Muscle layer of duodenum (tissue), 2 donors: ENCODE measurements at regions not wholly inside any gene's neighbourhood (a gene's known extent, or its start where the extent isn't known, plus 50 kb on each side); places are given as distances from the start of the nearest gene placed in this dataset.

ENCODE experiments used
- H3K27ac ChIP-seq: one replicate; pipeline ENCODE4 v1.7.0; 2013; ENCODE audit warnings: mild to moderate bottlenecking, low read length
- H3K27me3 ChIP-seq: one replicate; pipeline ENCODE4 v1.7.0; 2013; ENCODE audit warnings: low read depth, mild to moderate bottlenecking, control low read depth, low read length
- H3K36me3 ChIP-seq, 2 donors: one replicate each; pipeline ENCODE4 v1.7.0; 2013; ENCODE audit warnings: low read length in 2 of 2, control low read depth in 1 of 2, mild to moderate bottlenecking in 1 of 2; ENCODE audit not compliant: insufficient read depth in 2 of 2, control insufficient read depth in 1 of 2
- H3K4me1 ChIP-seq, 2 donors: one replicate each; pipeline ENCODE4 v1.7.0; 2013; ENCODE audit warnings: low read length in 2 of 2, mild to moderate bottlenecking in 2 of 2, control low read depth in 1 of 2, moderate library complexity in 1 of 2; ENCODE audit not compliant: insufficient read depth in 2 of 2, control insufficient read depth in 1 of 2
- H3K4me3 ChIP-seq, 2 donors: one replicate each; pipeline ENCODE4 v1.7.0; 2013; ENCODE audit warnings: low read length in 2 of 2, low read depth in 1 of 2, mild to moderate bottlenecking in 1 of 2
- H3K9me3 ChIP-seq, 2 donors: one replicate each; pipeline ENCODE4 v1.7.0; 2013; ENCODE audit warnings: low read length in 2 of 2, control low read depth in 1 of 2, mild to moderate bottlenecking in 1 of 2; ENCODE audit not compliant: control insufficient read depth in 1 of 2
- donor health status: healthy.

- no peaks in the 10 kb centered on the region for H3K4me1 ChIP-seq
- no peak overlapping the region for H3K27ac ChIP-seq
- H3K9me3 ChIP-seq, result no peaks in the 10 kb centered on the region
- H3K36me3 ChIP-seq, result no peaks in the 10 kb centered on the region
- H3K27me3 ChIP-seq, result no peaks in the 10 kb centered on the region
- no peak overlapping the region for H3K4me3 ChIP-seq
Measured at GRCh38 chr10:121089434-121089833, 238.3 kb downstream of the WDR11 start.

- no peaks in the 10 kb centered on the region for H3K4me1 ChIP-seq
- no peak overlapping the region for H3K4me3 ChIP-seq
- no peaks in the 10 kb centered on the region for H3K27me3 ChIP-seq
- no peaks in the 10 kb centered on the region for H3K9me3 ChIP-seq
- H3K36me3 ChIP-seq, result no peaks in the 10 kb centered on the region
- H3K27ac ChIP-seq, result no peak overlapping the region
Measured at GRCh38 chr10:121091961-121092719, 241.0 kb downstream of the WDR11 start.

DNA sequence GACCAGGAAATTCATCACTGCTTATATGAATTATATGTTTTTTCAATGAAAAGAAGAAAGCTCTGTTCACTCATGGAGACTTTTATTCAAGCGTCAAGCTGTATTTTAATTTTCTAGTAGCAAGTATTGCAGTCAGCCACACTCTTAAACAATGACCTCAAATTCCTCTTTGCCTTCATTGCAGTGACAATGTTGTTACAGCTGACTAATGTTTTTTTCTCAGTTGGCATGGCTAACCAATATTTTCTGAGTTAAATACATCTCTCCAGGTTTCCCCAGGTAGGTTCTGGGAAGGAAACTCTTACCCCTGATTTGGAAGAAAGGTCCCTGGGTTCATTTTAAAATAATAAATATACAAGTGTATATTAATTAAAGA lies 241.5 kb downstream of the WDR11 start:
- no peak overlapping the region for H3K27ac ChIP-seq
- H3K9me3 ChIP-seq, result no peaks in the 10 kb centered on the region
- H3K4me1 ChIP-seq, result no peaks in the 10 kb centered on the region
- no peaks in the 10 kb centered on the region for H3K27me3 ChIP-seq
- H3K36me3 ChIP-seq, result no peaks in the 10 kb centered on the region
- no peak overlapping the region for H3K4me3 ChIP-seq

DNA sequence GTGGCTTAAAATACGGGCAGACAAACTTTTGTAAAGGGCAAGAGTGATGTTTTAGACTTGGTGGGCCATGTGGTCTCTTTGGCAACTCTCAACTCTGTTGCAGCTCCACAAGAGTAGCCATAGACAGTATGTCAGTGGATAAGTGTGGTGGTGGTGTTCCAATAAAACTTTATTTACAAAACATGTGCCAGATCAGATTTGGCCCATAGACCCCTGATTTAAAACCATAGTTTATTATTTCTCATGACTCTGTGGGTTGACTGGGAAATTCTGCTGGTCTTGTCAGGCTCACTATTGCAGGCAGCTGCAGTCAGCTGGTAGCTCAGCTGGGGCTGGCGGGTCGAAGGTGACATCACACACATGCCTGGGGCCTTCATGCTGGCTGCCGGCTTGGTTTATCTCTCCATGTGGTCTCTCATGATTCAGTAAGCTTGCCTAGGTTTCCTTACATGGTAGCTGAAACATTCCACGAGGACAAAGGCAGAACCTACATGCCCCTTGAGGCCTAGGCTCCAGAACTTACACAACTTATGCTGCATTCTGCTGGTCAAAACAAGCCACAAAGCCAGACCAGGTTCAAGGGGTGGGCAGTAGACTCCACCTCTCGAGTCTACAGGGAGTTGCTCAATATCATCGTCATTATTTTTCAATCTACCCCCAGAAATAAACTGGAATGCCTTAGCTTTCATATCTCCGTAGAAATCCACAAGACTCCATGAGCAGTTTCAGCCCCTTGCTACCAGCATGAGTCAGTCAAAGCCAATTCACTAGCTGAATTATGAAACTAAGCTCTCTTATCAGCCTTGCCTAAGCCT lies 245.7 kb downstream of the WDR11 start:
- no peaks in the 10 kb centered on the region for H3K27me3 ChIP-seq
- H3K9me3 ChIP-seq, result no peaks in the 10 kb centered on the region
- no peaks in the 10 kb centered on the region for H3K36me3 ChIP-seq
- H3K4me1 ChIP-seq, result peaks cover 0 to 8% of the 10 kb centered on the region in 2 donors
- no peak overlapping the region for H3K27ac ChIP-seq
- no peak overlapping the region for H3K4me3 ChIP-seq

DNA sequence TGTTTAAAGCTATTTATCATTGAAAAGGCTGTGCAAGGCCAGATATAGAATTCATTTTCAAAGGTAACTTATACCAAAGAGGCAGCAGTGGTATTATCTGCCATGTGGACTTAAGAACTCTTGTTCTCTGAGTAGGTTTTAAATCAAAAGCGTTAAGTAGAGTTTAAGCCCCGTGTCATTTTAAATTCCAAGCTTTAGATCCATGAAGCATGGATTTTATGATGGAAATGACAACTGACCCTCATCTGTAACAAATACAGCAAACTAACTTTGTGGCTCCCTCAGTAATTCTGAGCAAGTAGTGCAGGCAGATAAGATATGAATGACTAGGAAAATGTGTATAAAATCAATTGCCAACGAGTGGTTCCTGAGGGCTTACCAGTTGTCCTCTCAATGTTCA lies 247.0 kb downstream of the WDR11 start:
- no peaks in the 10 kb centered on the region for H3K9me3 ChIP-seq
- H3K4me1 ChIP-seq, result peaks cover 0 to 8% of the 10 kb centered on the region in 2 donors
- no peaks in the 10 kb centered on the region for H3K36me3 ChIP-seq
- H3K27ac ChIP-seq, result no peak overlapping the region
- H3K4me3 ChIP-seq, result no peak overlapping the region
- no peaks in the 10 kb centered on the region for H3K27me3 ChIP-seq

- H3K27ac ChIP-seq, result no peak overlapping the region
- no peak overlapping the region for H3K4me3 ChIP-seq
- H3K27me3 ChIP-seq, result no peaks in the 10 kb centered on the region
- H3K4me1 ChIP-seq, result peaks cover 0 to 8% of the 10 kb centered on the region in 2 donors
- no peaks in the 10 kb centered on the region for H3K36me3 ChIP-seq
- no peaks in the 10 kb centered on the region for H3K9me3 ChIP-seq
Measured at GRCh38 chr10:121098751-121099150, 247.6 kb downstream of the WDR11 start.

DNA sequence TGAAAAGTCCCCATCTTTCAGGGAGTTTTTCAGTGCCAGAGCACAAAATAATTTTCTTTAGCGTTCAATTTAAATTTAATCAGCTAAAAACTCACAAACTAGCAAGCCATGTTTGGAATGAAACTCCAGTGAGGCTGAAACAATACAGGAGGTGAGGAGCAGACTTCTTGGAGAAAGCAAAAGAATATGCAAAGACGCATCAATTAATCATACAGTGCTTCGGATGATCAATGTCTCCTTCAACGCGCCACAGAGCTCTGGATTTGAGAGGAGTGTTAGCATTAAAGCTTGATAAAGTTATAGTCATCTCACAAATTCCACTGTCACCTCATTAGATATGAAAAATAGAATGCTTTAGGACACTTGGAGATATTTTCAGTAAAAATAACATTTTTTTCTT lies 248.0 kb downstream of the WDR11 start:
- no peaks in the 10 kb centered on the region for H3K9me3 ChIP-seq
- H3K27ac ChIP-seq, result no peak overlapping the region
- H3K4me1 ChIP-seq, result peaks cover 0 to 8% of the 10 kb centered on the region in 2 donors
- no peaks in the 10 kb centered on the region for H3K27me3 ChIP-seq
- H3K36me3 ChIP-seq, result no peaks in the 10 kb centered on the region
- no peak overlapping the region for H3K4me3 ChIP-seq

DNA sequence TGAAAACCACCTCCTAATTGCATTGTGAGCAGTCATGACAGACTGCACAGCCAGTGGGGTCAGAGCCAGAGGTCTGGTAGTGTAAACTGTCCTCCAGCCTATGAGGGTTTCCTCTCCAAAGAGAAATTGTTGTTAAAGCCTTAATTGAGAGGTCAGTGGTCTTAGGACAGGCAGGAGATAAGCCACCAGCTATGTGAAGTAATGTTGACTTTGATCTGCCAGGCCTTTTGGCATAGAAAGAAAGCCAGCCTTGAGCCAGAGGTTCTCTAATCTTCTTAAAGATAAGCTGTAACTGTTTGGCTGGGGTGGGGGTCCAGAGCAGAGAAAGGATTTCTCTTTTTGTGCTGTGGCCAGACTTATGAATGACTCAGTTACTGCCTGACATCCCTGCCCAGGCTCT lies 248.4 kb downstream of the WDR11 start:
- Histone ChIP-seq H3K9me3 (no peaks in the 10 kb centered on the region), H3K36me3 (no peaks in the 10 kb centered on the region), H3K4me3 (no peak overlapping the region), H3K4me1 (peaks cover 0 to 8% of the 10 kb centered on the region in 2 donors), H3K27me3 (no peaks in the 10 kb centered on the region), H3K27ac (no peak overlapping the region)

GRCh38 chr10:121101561-121101960 lies 250.4 kb downstream of the WDR11 start:
- no peak overlapping the region for H3K4me3 ChIP-seq
- no peaks in the 10 kb centered on the region for H3K9me3 ChIP-seq
- no peak overlapping the region for H3K27ac ChIP-seq
- H3K27me3 ChIP-seq, result no peaks in the 10 kb centered on the region
- H3K4me1 ChIP-seq, result peaks cover 0 to 8% of the 10 kb centered on the region in 2 donors
- no peaks in the 10 kb centered on the region for H3K36me3 ChIP-seq

DNA sequence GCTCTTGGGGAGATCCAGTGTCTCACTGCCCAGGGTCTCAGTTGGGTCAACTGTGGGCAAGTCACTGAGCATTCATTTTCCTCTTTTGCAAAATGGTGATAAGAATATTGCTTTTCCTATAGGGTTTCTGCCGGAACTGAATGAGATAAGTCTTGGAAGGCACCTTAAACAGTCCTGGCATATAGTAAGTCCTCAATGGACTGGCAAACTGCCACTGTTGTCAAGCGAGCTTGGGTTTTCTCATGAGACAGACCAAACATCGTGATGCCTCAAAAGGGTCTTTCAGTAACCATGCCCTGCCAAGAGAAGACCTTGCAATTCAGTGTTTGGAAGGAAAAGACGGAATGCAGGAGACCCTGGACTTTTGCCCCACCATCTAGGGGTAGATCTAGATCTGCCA lies 251.5 kb downstream of the WDR11 start:
- Histone ChIP-seq H3K4me1 (peaks cover 0 to 8% of the 10 kb centered on the region in 2 donors), H3K36me3 (no peaks in the 10 kb centered on the region), H3K27me3 (no peaks in the 10 kb centered on the region), H3K27ac (no peak overlapping the region), H3K4me3 (no peak overlapping the region), H3K9me3 (no peaks in the 10 kb centered on the region)

- Histone ChIP-seq H3K4me3 (no peak overlapping the region), H3K4me1 (no peaks in the 10 kb centered on the region), H3K9me3 (no peaks in the 10 kb centered on the region), H3K27ac (no peak overlapping the region), H3K36me3 (no peaks in the 10 kb centered on the region), H3K27me3 (no peaks in the 10 kb centered on the region)
Measured at GRCh38 chr10:121104476-121105111, 253.4 kb downstream of the WDR11 start.
